ENCODE measurements at regions not wholly inside any gene's neighbourhood (a gene's known extent, or its start where the extent isn't known, plus 50 kb on each side); places are given as distances from the start of the nearest gene placed in this dataset.

DNA sequence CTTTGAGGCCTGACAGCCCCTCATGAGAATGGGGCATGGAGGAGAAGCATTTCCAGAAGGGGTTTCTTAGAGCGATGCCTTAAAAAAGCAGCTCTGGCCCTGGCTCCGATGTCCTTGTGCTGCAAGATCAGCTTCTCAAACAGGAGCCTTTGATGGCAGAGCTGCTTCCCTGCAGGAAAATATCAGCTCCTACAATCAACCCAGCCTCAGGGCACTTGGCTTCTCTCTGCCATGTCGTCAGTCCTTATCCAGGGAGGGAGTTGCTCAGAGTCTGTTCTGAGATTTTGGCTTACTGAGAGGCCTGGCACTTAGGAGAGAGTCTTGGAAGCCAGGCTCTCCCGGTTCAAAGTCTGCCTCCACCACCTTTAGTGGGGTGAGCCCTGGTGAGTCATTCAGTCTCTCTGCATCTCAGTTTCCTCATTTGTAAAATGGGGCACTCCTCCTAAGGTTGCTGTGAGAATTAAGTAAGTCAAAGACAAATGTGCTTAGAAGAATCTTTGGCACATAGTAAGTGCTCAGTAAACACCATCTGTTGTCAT lies 184.4 kb downstream of the HAPSTR1 start:
- Histone ChIP-seq H3K36me3 (ENCODE audit: control insufficient read depth, insufficient read depth, low read length) (no peaks in the 10 kb centered on the region), H3K27ac (ENCODE audit: low read length) (no peak overlapping the region), H3K4me3 (ENCODE audit: low read depth in 2 of 2, low read length in 2 of 2) (no peak overlapping the region), H3K4me1 (ENCODE audit: control insufficient read depth, insufficient read depth, low read length) (no peaks in the 10 kb centered on the region), H3K9me3 (ENCODE audit: control insufficient read depth, insufficient read depth, low read depth, low read length) (no peaks in the 10 kb centered on the region), H3K27me3 (ENCODE audit: control insufficient read depth, insufficient read depth, low read length) (0 out of 2 replicates have a peak, but pooled peaks cover 2% of the 10 kb centered on the region)
- CTCF ChIA-PET, result no interaction called here
- BruUV-seq (replicated peaks), result no TSS peak
- no peak for ATAC-seq
- TF ChIP-seq POLR2AphosphoS5 (IDR thresholded peaks at IDR 0.05; ENCODE audit: low read depth, low read length), result no peak
- TF ChIP-seq TCF7L2 (IDR thresholded peaks at IDR 0.05; ENCODE audit: low read depth, low read length), result no peak
- TF ChIP-seq, protein P1, sequence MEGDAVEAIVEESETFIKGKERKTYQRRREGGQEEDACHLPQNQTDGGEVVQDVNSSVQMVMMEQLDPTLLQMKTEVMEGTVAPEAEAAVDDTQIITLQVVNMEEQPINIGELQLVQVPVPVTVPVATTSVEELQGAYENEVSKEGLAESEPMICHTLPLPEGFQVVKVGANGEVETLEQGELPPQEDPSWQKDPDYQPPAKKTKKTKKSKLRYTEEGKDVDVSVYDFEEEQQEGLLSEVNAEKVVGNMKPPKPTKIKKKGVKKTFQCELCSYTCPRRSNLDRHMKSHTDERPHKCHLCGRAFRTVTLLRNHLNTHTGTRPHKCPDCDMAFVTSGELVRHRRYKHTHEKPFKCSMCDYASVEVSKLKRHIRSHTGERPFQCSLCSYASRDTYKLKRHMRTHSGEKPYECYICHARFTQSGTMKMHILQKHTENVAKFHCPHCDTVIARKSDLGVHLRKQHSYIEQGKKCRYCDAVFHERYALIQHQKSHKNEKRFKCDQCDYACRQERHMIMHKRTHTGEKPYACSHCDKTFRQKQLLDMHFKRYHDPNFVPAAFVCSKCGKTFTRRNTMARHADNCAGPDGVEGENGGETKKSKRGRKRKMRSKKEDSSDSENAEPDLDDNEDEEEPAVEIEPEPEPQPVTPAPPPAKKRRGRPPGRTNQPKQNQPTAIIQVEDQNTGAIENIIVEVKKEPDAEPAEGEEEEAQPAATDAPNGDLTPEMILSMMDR (IDR thresholded peaks at IDR 0.05), result no peak
- no peak for TF ChIP-seq SIN3A (IDR thresholded peaks at IDR 0.05; ENCODE audit: borderline replicate concordance, insufficient read depth, low read depth, low read length)
- TF ChIP-seq, protein P2, sequence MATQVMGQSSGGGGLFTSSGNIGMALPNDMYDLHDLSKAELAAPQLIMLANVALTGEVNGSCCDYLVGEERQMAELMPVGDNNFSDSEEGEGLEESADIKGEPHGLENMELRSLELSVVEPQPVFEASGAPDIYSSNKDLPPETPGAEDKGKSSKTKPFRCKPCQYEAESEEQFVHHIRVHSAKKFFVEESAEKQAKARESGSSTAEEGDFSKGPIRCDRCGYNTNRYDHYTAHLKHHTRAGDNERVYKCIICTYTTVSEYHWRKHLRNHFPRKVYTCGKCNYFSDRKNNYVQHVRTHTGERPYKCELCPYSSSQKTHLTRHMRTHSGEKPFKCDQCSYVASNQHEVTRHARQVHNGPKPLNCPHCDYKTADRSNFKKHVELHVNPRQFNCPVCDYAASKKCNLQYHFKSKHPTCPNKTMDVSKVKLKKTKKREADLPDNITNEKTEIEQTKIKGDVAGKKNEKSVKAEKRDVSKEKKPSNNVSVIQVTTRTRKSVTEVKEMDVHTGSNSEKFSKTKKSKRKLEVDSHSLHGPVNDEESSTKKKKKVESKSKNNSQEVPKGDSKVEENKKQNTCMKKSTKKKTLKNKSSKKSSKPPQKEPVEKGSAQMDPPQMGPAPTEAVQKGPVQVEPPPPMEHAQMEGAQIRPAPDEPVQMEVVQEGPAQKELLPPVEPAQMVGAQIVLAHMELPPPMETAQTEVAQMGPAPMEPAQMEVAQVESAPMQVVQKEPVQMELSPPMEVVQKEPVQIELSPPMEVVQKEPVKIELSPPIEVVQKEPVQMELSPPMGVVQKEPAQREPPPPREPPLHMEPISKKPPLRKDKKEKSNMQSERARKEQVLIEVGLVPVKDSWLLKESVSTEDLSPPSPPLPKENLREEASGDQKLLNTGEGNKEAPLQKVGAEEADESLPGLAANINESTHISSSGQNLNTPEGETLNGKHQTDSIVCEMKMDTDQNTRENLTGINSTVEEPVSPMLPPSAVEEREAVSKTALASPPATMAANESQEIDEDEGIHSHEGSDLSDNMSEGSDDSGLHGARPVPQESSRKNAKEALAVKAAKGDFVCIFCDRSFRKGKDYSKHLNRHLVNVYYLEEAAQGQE (IDR thresholded peaks at IDR 0.05; ENCODE audit: insufficient read depth in 1 of 2, low read depth in 2 of 2, low read length in 1 of 2), result no peak
- POLR2A ChIA-PET, result no interaction called here
- no peak for DNase-seq (ENCODE audit: low read depth, low spot score)
- intact Hi-C loops (cut with micrococcal nuclease; ENCODE audit: unreplicated experiment) (no loop called here), in situ Hi-C loops (cut with HindIII; ENCODE audit: low pct_unique_long_range_greater_than_20kb, low sequenced_read_pairs) (no loop called here)

DNA sequence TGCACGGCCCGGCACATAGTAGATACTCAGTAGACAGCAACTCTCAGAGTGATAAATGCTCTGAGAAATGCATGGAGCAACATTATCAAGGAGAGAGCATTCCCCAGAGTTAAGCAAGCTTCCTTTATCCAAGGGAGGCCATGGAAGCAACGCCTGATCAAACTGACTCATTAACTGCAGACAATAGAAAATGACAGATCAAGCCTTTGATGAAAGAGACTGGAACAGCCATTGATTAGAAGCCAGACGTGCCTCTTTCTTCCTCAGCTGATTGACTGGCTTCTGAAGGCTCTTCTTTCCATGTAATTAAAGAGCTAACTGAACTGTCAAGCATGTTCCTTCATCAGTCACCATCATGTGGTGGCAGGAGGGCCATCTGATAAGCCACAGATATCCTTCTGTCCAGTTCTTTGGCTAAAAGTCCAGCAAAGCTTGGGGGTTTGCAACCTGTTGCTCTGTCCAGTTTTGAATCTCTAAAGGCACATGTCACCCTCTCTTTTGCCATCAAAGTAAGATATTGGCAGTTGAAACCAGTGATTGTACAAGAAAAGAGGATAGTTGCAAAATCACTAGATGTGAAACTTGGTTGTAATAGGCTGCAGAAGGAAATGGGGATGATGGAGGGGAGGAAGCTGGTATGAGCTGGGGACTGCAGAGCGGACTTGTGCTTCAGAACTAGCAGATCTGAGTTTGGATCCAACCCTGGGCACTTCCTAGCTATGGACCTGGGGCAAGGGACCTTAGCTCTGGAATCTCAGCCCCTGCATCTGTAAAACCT lies 188.0 kb downstream of the HAPSTR1 start:
- DNase-seq (ENCODE audit: low read depth, low spot score) (no peak), ATAC-seq (no peak)
- TF ChIP-seq SIN3A (IDR thresholded peaks at IDR 0.05; ENCODE audit: borderline replicate concordance, insufficient read depth, low read depth, low read length) (no peak), TCF7L2 (IDR thresholded peaks at IDR 0.05; ENCODE audit: low read depth, low read length) (no peak), POLR2AphosphoS5 (IDR thresholded peaks at IDR 0.05; ENCODE audit: low read depth, low read length) (no peak)
- TF ChIP-seq, protein P2 (IDR thresholded peaks at IDR 0.05; ENCODE audit: insufficient read depth in 1 of 2, low read depth in 2 of 2, low read length in 1 of 2), result no peak
- TF ChIP-seq, protein P1 (IDR thresholded peaks at IDR 0.05), result no peak
- ChIA-PET POLR2A (no interaction called here), CTCF (no interaction called here)
- 0 out of 2 replicates have a peak, but pooled peaks cover 2% of the 10 kb centered on the region for H3K27me3 ChIP-seq (ENCODE audit: control insufficient read depth, insufficient read depth, low read length)
- no TSS peak for BruUV-seq (replicated peaks)
- H3K4me3 ChIP-seq (ENCODE audit: low read depth in 2 of 2, low read length in 2 of 2), result no peak overlapping the region
- in situ Hi-C loops (cut with HindIII; ENCODE audit: low pct_unique_long_range_greater_than_20kb, low sequenced_read_pairs) (no loop called here), intact Hi-C loops (cut with micrococcal nuclease; ENCODE audit: unreplicated experiment) (no loop called here)
- no peaks in the 10 kb centered on the region for H3K9me3 ChIP-seq (ENCODE audit: control insufficient read depth, insufficient read depth, low read depth, low read length)
- no peaks in the 10 kb centered on the region for H3K4me1 ChIP-seq (ENCODE audit: control insufficient read depth, insufficient read depth, low read length)
- no peak overlapping the region for H3K27ac ChIP-seq (ENCODE audit: low read length)
- H3K36me3 ChIP-seq (ENCODE audit: control insufficient read depth, insufficient read depth, low read length), result no peaks in the 10 kb centered on the region
